ENCODE measurements at regions not wholly inside any gene's neighbourhood (a gene's known extent, or its start where the extent isn't known, plus 50 kb on each side); places are given as distances from the start of the nearest gene placed in this dataset.

DNA sequence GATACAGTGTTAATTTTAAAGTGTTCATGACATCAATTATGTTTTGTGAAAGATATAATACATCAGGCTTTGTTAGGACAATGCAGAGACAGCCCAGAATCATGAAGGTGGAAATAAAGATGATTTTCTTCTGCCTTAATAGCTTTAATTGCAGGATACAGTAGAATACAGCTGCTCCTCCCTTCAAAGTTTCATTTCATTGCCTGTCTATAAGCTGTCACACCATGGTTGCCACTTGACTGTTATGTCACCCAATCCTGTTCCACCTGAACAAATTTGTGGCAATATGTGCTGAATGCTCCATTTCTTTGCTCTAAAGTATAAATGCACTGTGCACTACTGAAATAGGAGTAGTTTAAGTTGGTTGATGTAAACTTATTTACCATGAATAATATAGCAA lies 537.8 kb upstream of the ROBO2 start:
- H3K9ac ChIP-seq (ENCODE audit: low read depth, low read length): no peak overlapping the region
- no peak overlapping the region for H3K27ac ChIP-seq (ENCODE audit: low read length)
- no peak for ATAC-seq (ENCODE audit: insufficient read depth, low read depth)
- H3K4me3 ChIP-seq (ENCODE audit: low read depth in 1 of 2, low read length in 2 of 2): no peak overlapping the region
- H4K20me1 ChIP-seq (ENCODE audit: insufficient read depth, low read length): no peaks in the 10 kb centered on the region
- DNase-seq: no peak
- H3K4me1 ChIP-seq (ENCODE audit: insufficient read depth, low read length): no peaks in the 10 kb centered on the region
- no peaks in the 10 kb centered on the region for H3K79me2 ChIP-seq (ENCODE audit: insufficient read depth, low read length)
- H3K27me3 ChIP-seq (ENCODE audit: insufficient read depth, low read length, poor library complexity): no peaks in the 10 kb centered on the region
- H3K4me2 ChIP-seq (ENCODE audit: insufficient read depth, low read length): no peak overlapping the region
- H3K36me3 ChIP-seq (ENCODE audit: insufficient read depth, low read length): no peaks in the 10 kb centered on the region
- H3K9me3 ChIP-seq (ENCODE audit: insufficient read depth, low read length, severe bottlenecking): no peaks in the 10 kb centered on the region
- TF ChIP-seq, protein P1, sequence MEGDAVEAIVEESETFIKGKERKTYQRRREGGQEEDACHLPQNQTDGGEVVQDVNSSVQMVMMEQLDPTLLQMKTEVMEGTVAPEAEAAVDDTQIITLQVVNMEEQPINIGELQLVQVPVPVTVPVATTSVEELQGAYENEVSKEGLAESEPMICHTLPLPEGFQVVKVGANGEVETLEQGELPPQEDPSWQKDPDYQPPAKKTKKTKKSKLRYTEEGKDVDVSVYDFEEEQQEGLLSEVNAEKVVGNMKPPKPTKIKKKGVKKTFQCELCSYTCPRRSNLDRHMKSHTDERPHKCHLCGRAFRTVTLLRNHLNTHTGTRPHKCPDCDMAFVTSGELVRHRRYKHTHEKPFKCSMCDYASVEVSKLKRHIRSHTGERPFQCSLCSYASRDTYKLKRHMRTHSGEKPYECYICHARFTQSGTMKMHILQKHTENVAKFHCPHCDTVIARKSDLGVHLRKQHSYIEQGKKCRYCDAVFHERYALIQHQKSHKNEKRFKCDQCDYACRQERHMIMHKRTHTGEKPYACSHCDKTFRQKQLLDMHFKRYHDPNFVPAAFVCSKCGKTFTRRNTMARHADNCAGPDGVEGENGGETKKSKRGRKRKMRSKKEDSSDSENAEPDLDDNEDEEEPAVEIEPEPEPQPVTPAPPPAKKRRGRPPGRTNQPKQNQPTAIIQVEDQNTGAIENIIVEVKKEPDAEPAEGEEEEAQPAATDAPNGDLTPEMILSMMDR (IDR thresholded peaks at IDR 0.05; ENCODE audit: borderline replicate concordance, extremely low read depth, low read length, poor library complexity, severe bottlenecking): no peak
- TF ChIP-seq EZH2 (IDR thresholded peaks at IDR 0.05; ENCODE audit: borderline replicate concordance, low read depth, low read length, severe bottlenecking): no peak
- H2AFZ ChIP-seq (ENCODE audit: low read depth, low read length): no peak overlapping the region

DNA sequence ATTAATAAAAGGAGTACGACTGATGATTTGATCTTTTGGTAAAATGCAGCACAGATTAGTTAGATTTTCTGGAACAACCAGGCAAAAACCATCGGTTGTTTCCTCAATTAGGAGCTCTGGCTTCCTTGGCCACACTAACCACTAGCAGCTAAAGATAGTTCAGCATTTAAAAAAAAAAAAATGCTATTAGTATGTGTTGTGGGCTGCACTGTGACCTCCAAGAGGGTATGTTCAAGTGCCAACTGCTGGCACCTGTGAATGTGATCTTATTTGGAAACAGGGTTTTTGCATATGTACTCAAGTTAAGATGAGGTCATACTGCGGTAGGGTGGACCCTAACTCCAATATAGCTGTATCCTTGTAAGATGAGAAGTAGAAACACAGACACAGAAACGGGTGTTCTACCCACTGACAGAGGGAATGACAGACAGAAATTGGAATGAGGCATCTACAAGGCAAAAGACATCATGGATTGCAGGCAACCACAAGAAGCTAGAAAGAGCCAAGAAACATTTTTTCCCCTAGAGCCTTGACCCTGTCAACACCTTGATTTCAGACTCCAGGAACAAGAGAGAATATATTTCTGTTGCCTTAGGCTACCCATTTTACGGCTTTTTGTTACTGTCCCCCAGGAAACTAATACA lies 534.6 kb upstream of the ROBO2 start:
- H3K27ac ChIP-seq (ENCODE audit: low read length): no peak overlapping the region
- H4K20me1 ChIP-seq (ENCODE audit: insufficient read depth, low read length): no peaks in the 10 kb centered on the region
- no peak overlapping the region for H3K4me2 ChIP-seq (ENCODE audit: insufficient read depth, low read length)
- ATAC-seq (ENCODE audit: insufficient read depth, low read depth): no peak
- no peak overlapping the region for H3K9ac ChIP-seq (ENCODE audit: low read depth, low read length)
- H3K79me2 ChIP-seq (ENCODE audit: insufficient read depth, low read length): no peaks in the 10 kb centered on the region
- no peaks in the 10 kb centered on the region for H3K4me1 ChIP-seq (ENCODE audit: insufficient read depth, low read length)
- no peak for DNase-seq
- no peak overlapping the region for H3K4me3 ChIP-seq (ENCODE audit: low read depth in 1 of 2, low read length in 2 of 2)
- TF ChIP-seq EZH2 (IDR thresholded peaks at IDR 0.05; ENCODE audit: borderline replicate concordance, low read depth, low read length, severe bottlenecking): no peak
- TF ChIP-seq, protein P1 (IDR thresholded peaks at IDR 0.05; ENCODE audit: borderline replicate concordance, extremely low read depth, low read length, poor library complexity, severe bottlenecking): no peak
- no peaks in the 10 kb centered on the region for H3K36me3 ChIP-seq (ENCODE audit: insufficient read depth, low read length)
- H2AFZ ChIP-seq (ENCODE audit: low read depth, low read length): no peak overlapping the region
- no peaks in the 10 kb centered on the region for H3K27me3 ChIP-seq (ENCODE audit: insufficient read depth, low read length, poor library complexity)
- H3K9me3 ChIP-seq (ENCODE audit: insufficient read depth, low read length, severe bottlenecking): no peaks in the 10 kb centered on the region

- TF ChIP-seq, protein P1 (IDR thresholded peaks at IDR 0.05; ENCODE audit: borderline replicate concordance, extremely low read depth, low read length, poor library complexity, severe bottlenecking): no peak
- TF ChIP-seq EZH2 (IDR thresholded peaks at IDR 0.05; ENCODE audit: borderline replicate concordance, low read depth, low read length, severe bottlenecking): no peak
- Histone ChIP-seq H3K79me2 (ENCODE audit: insufficient read depth, low read length) (no peaks in the 10 kb centered on the region), H3K4me3 (ENCODE audit: low read depth in 1 of 2, low read length in 2 of 2) (no peak overlapping the region), H3K9me3 (ENCODE audit: insufficient read depth, low read length, severe bottlenecking) (no peaks in the 10 kb centered on the region), H3K4me1 (ENCODE audit: insufficient read depth, low read length) (no peaks in the 10 kb centered on the region), H3K36me3 (ENCODE audit: insufficient read depth, low read length) (no peaks in the 10 kb centered on the region), H3K27me3 (ENCODE audit: insufficient read depth, low read length, poor library complexity) (no peaks in the 10 kb centered on the region), H3K4me2 (ENCODE audit: insufficient read depth, low read length) (no peak overlapping the region), H3K27ac (ENCODE audit: low read length) (no peak overlapping the region), H3K9ac (ENCODE audit: low read depth, low read length) (no peak overlapping the region), H2AFZ (ENCODE audit: low read depth, low read length) (no peak overlapping the region), H4K20me1 (ENCODE audit: insufficient read depth, low read length) (no peaks in the 10 kb centered on the region)
- DNase-seq (no peak), ATAC-seq (ENCODE audit: insufficient read depth, low read depth) (no peak)
These were observed 530.6 kb upstream of the ROBO2 start for GRCh38 chr3:76509179-76509830.

Measured in DND-41 (cell line).